PC-3 (cell line): ENCODE measurements at regions not wholly inside any gene's neighbourhood (a gene's known extent, or its start where the extent isn't known, plus 50 kb on each side); places are given as distances from the start of the nearest gene placed in this dataset.

ENCODE experiments used
- ATAC-seq: fragments of 200-7000 bp; cut with Tn5 transposase; 2 replicates; pipeline ENCODE4 v1.9.1; 2020; ENCODE audit warnings: mild to moderate bottlenecking, moderate library complexity
- BruUV-seq: library from RNA; stranded (reverse); fragments of 400-500 nt; replicated peaks from 2 replicates; lab custom pipeline; 2021; lab: Mats Ljungman, UMichigan
- CTCF ChIA-PET: fragments of 300-600 bp; sonication (Branson Sonifier 250); formaldehyde crosslinking; loops from one replicate; lab custom pipeline; 2022; ENCODE audit warnings: antibody characterized with exemption; lab: Charles Lee
- POLR2A ChIA-PET: fragments of 300-600 bp; sonication (Branson Sonifier 250); formaldehyde crosslinking; loops from one replicate; lab custom pipeline; 2022; ENCODE audit warnings: antibody characterized with exemption; ENCODE audit not compliant: unreplicated experiment; lab: Charles Lee
- DNase-seq: peaks from one replicate; pipeline ENCODE4 v3.0.0-alpha.2; 2015
- H2AFZ ChIP-seq: fragments of 300-600 bp; sonication (generic); 2 replicates; pipeline ENCODE4 v1.6.0; 2016; ENCODE audit warnings: antibody characterized with exemption, low read length
- H3F3A ChIP-seq: fragments of 300-600 bp; sonication (generic); one replicate; pipeline ENCODE4 v1.6.0; 2017; ENCODE audit warnings: antibody characterized with exemption, low read length, control low read depth, mild to moderate bottlenecking; ENCODE audit not compliant: unreplicated experiment
- H3K27ac ChIP-seq: fragments of 300-600 bp; sonication (generic); 2 replicates; pipeline ENCODE4 v1.5.1; 2016; ENCODE audit warnings: mild to moderate bottlenecking, low read length
- H3K27me3 ChIP-seq: fragments of 300-600 bp; sonication (generic); 2 replicates; pipeline ENCODE4 v1.6.1; 2016; ENCODE audit warnings: low read length, mixed read lengths
- H3K36me3 ChIP-seq: fragments of 300-600 bp; sonication (generic); 2 replicates; pipeline ENCODE4 v1.6.1; 2016; ENCODE audit warnings: low read depth, mixed run types, low read length, mixed read lengths
- H3K4me1 ChIP-seq: fragments of 300-600 bp; sonication (generic); 2 replicates; pipeline ENCODE4 v1.5.1; 2016; ENCODE audit warnings: low read length; ENCODE audit not compliant: insufficient read depth
- H3K4me2 ChIP-seq: fragments of 300-600 bp; sonication (generic); 2 replicates; pipeline ENCODE4 v1.6.0; 2016; ENCODE audit warnings: low read length
- H3K4me3 ChIP-seq: fragments of 300-600 bp; sonication (generic); 2 replicates; pipeline ENCODE4 v1.5.1; 2016; ENCODE audit warnings: mild to moderate bottlenecking, low read length, mixed read lengths
- H3K79me2 ChIP-seq: fragments of 300-600 bp; sonication (generic); 2 replicates; pipeline ENCODE4 v1.6.1; 2017; ENCODE audit warnings: low read length, mixed read lengths
- H3K9ac ChIP-seq: fragments of 300-600 bp; sonication (generic); 2 replicates; pipeline ENCODE4 v1.6.0; 2016; ENCODE audit warnings: mild to moderate bottlenecking, low read length
- H3K9me2 ChIP-seq: fragments of 300-600 bp; sonication (generic); replicated peaks from 2 replicates; pipeline ENCODE4 v1.6.1; 2016; ENCODE audit warnings: mixed run types, low read length, mixed read lengths
- H3K9me3 ChIP-seq: fragments of 300-600 bp; sonication (generic); 2 replicates; pipeline ENCODE4 v1.6.1; 2016; ENCODE audit warnings: low read length, mixed read lengths
- H4K20me1 ChIP-seq: fragments of 300-600 bp; sonication (generic); 2 replicates; pipeline ENCODE4 v1.6.1; 2016; ENCODE audit warnings: low read length, mixed read lengths
- EZH2 ChIP-seq: fragments of 300-600 bp; sonication (generic); IDR thresholded peaks from one replicate; pipeline ENCODE4 v1.6.1; 2017; ENCODE audit warnings: antibody characterized with exemption, mild to moderate bottlenecking, low read length; ENCODE audit not compliant: unreplicated experiment
- EZH2phosphoT487 ChIP-seq: fragments of 300-600 bp; sonication (generic); IDR thresholded peaks from 2 replicates; pipeline ENCODE4 v1.6.1; 2018; ENCODE audit warnings: mild to moderate bottlenecking, antibody characterized with exemption, low read length, borderline replicate concordance
- intact Hi-C: fragments of 100-400 bp; cut with micrococcal nuclease; formaldehyde crosslinking; loops from 2 replicates; pipeline ENCODE4 v1.9.0; 2023
- TF ChIP-seq, protein P1 (sequence below): fragments of 300-600 bp; sonication (generic); conservative IDR thresholded peaks from 2 replicates; pipeline ENCODE4 v1.5.1; 2017; ENCODE audit warnings: antibody characterized with exemption, low read depth, mild to moderate bottlenecking, low read length

DNA sequence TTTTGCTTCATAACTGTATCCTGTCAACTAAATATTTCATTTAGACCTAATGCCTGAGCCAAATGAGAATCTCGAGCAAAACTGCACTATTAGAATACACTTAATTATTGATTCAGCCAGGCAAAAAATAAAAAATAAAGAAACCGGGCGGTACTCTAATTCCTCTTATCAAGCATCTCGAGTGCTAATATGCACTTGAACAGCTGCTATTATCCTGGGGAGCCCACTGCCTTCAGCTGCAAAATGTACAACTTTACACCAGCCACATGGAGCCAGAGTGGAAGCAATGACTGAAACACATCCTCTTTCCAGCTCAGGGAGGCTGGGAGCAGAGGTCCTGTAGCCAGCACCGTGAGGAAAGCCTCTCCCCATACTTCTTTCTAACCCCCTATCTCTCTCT, 390.0 kb upstream of the CADM1 start:
- CTCF ChIA-PET, result no interaction called here
- no peak overlapping the region for H3K4me3 ChIP-seq
- BruUV-seq, result no TSS peak

DNA sequence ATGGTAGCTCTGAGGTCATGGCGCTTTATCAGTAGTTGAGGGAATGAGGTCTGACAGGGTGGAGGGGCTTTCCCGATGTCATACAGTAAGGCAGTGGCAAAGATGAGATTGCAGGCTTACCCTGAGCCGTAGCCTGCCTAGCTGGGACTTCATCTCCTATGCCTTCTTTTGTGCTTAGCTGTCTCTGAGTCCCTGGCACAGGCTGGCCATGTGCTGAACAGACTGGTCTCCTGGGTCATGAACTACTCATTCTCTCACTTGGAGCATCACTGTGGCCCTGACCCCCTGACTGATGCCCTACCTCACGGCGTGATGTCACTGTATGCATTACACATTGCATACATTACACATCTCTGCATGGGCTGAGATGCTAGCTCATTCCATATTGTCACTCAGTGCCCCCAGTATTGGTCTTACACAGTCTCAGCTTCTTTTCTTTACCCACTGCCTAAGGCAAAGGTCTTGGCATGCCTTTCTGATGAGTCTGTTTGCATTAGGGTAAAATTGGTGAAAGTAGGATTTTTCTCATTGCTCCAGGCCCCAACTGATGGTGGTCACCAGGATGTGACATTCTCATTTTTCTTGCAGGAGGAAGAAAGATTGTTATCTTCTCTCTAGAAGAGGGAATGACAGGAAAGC, 389.4 kb upstream of the CADM1 start:
- intact Hi-C loops, result no loop called here

More for the DNA sequence above, 390.0 kb upstream of the CADM1 start:
- H3K9me2 ChIP-seq, result no peaks in the 10 kb centered on the region
- H3K4me1 ChIP-seq, result no peaks in the 10 kb centered on the region
- no peaks in the 10 kb centered on the region for H3K79me2 ChIP-seq
- H3K4me2 ChIP-seq, result no peak overlapping the region
- H3K36me3 ChIP-seq, result no peaks in the 10 kb centered on the region
- intact Hi-C loops, result no loop called here
- no peaks in the 10 kb centered on the region for H3F3A ChIP-seq
- no peak for ATAC-seq
- TF ChIP-seq EZH2 (no peak), EZH2phosphoT487 (no peak)
- TF ChIP-seq, protein P1, sequence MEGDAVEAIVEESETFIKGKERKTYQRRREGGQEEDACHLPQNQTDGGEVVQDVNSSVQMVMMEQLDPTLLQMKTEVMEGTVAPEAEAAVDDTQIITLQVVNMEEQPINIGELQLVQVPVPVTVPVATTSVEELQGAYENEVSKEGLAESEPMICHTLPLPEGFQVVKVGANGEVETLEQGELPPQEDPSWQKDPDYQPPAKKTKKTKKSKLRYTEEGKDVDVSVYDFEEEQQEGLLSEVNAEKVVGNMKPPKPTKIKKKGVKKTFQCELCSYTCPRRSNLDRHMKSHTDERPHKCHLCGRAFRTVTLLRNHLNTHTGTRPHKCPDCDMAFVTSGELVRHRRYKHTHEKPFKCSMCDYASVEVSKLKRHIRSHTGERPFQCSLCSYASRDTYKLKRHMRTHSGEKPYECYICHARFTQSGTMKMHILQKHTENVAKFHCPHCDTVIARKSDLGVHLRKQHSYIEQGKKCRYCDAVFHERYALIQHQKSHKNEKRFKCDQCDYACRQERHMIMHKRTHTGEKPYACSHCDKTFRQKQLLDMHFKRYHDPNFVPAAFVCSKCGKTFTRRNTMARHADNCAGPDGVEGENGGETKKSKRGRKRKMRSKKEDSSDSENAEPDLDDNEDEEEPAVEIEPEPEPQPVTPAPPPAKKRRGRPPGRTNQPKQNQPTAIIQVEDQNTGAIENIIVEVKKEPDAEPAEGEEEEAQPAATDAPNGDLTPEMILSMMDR, result no peak
- no peak for DNase-seq
- no peaks in the 10 kb centered on the region for H3K27me3 ChIP-seq
- no peaks in the 10 kb centered on the region for H4K20me1 ChIP-seq
- no peak overlapping the region for H3K9ac ChIP-seq
- POLR2A ChIA-PET, result no interaction called here
- peaks cover 47% of the 10 kb centered on the region for H3K9me3 ChIP-seq
- H3K27ac ChIP-seq, result no peak overlapping the region
- no peak overlapping the region for H2AFZ ChIP-seq

DNA sequence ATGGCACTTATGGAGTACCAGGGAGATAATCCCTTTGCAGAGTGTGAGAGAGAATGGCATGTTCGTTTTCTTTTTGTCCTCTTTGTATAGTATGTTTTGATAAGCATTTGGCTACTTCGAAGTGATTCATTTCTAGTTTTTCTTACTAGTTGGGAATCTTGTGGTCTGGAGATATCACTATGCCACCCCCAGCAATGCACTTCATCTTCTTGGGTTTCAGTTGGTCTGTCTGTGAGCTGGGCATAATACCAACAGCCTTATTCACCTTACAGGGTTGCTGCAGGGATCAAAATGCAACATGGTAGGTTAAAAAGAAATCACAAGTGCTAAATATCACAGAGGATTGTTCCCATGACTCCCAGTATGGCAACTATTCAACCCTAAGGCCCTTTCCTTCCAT, 387.8 kb upstream of the CADM1 start:
- no peak overlapping the region for H3K27ac ChIP-seq
- intact Hi-C loops, result no loop called here
- no peak for ATAC-seq
- no peak overlapping the region for H3K4me2 ChIP-seq
- CTCF ChIA-PET, result no interaction called here
- H2AFZ ChIP-seq, result no peak overlapping the region
- no peak overlapping the region for H3K9ac ChIP-seq
- no peaks in the 10 kb centered on the region for H3K9me2 ChIP-seq
- no peak for DNase-seq
- no peaks in the 10 kb centered on the region for H4K20me1 ChIP-seq
- H3K27me3 ChIP-seq, result no peaks in the 10 kb centered on the region
- no peaks in the 10 kb centered on the region for H3K79me2 ChIP-seq
- H3K36me3 ChIP-seq, result no peaks in the 10 kb centered on the region
- H3K4me3 ChIP-seq, result no peak overlapping the region
- TF ChIP-seq, protein P1, result no peak
- no TSS peak for BruUV-seq
- H3F3A ChIP-seq, result no peaks in the 10 kb centered on the region
- POLR2A ChIA-PET, result no interaction called here
- peaks cover 41% of the 10 kb centered on the region for H3K9me3 ChIP-seq
- no peaks in the 10 kb centered on the region for H3K4me1 ChIP-seq

More for the DNA sequence above, 389.4 kb upstream of the CADM1 start:
- Histone ChIP-seq H3K27ac (no peak overlapping the region), H3K4me2 (no peak overlapping the region), H3K36me3 (no peaks in the 10 kb centered on the region), H4K20me1 (no peaks in the 10 kb centered on the region), H3K4me1 (no peaks in the 10 kb centered on the region), H3K4me3 (no peak overlapping the region), H3K27me3 (no peaks in the 10 kb centered on the region), H3K9me2 (no peaks in the 10 kb centered on the region), H3K79me2 (no peaks in the 10 kb centered on the region), H3K9me3 (peaks cover 41% of the 10 kb centered on the region), H3K9ac (no peak overlapping the region), H3F3A (no peaks in the 10 kb centered on the region), H2AFZ (no peak overlapping the region)
- POLR2A ChIA-PET, result no interaction called here
- no TSS peak for BruUV-seq
- CTCF ChIA-PET, result no interaction called here
- ATAC-seq (no peak), DNase-seq (peak; percentile 32)
- TF ChIP-seq, protein P1, result no peak
- TF ChIP-seq EZH2phosphoT487, result no peak
- TF ChIP-seq EZH2, result no peak
